Dermis microvascular lymphatic vessel endothelial cell (primary cell): ENCODE measurements at regions not wholly inside any gene's neighbourhood (a gene's known extent, or its start where the extent isn't known, plus 50 kb on each side); places are given as distances from the start of the nearest gene placed in this dataset.
"Not testable (repeated sequence)": the region's sequence is repeated elsewhere in the genome, so short reads cannot be mapped to it uniquely, and the experiment has no call there.

ENCODE experiments used
- DNase-seq, 2 donors: peaks; one replicate each; pipeline versions ENCODE4 v3.0.0 to v3.0.0-alpha.2; 2010; ENCODE audit warnings: low read depth in 2 of 2

- no peak for DNase-seq
Observed at GRCh38 chr1:214859647-214860046, 222.9 kb upstream of the KCNK2 start.

GRCh38 chr1:214861615-214862014 is 220.9 kb upstream of the KCNK2 start:
- no peak for DNase-seq

GRCh38 chr1:214862421-214862820 is 220.1 kb upstream of the KCNK2 start:
- DNase-seq, result no peak

GRCh38 chr1:214864896-214865688 is 217.4 kb upstream of the KCNK2 start:
- no peak for DNase-seq

- DNase-seq, result not testable (repeated sequence)
Observed at GRCh38 chr1:214870426-214870825, 212.1 kb upstream of the KCNK2 start.

- DNase-seq, result no peak
Observed at GRCh38 chr1:214880956-214881355, 201.6 kb upstream of the KCNK2 start.

GRCh38 chr1:214882616-214883015 is 199.9 kb upstream of the KCNK2 start:
- no peak for DNase-seq

- DNase-seq, result no peak
Observed at GRCh38 chr1:214895011-214895600, 187.4 kb upstream of the KCNK2 start.

GRCh38 chr1:214896921-214897320 is 185.6 kb upstream of the KCNK2 start:
- DNase-seq, result no peak

- DNase-seq, result no peak
Observed at GRCh38 chr1:214897581-214897980, 185.0 kb upstream of the KCNK2 start.

GRCh38 chr1:214898161-214898560 is 184.4 kb upstream of the KCNK2 start:
- no peak for DNase-seq

GRCh38 chr1:214898718-214899117 is 183.8 kb upstream of the KCNK2 start:
- no peak for DNase-seq

- no peak for DNase-seq
Observed at GRCh38 chr1:214899908-214900460, 182.6 kb upstream of the KCNK2 start.

GRCh38 chr1:214900590-214900989 is 181.9 kb upstream of the KCNK2 start:
- DNase-seq, result no peak

- peak in 1 of 2 donors; percentile 32 for DNase-seq
Observed at GRCh38 chr1:214901718-214902117, 180.8 kb upstream of the KCNK2 start.

- DNase-seq, result peak in 1 of 2 donors; percentile 18
Observed at GRCh38 chr1:214902636-214903320, 179.8 kb upstream of the KCNK2 start.

GRCh38 chr1:214912127-214912526 is 170.4 kb upstream of the KCNK2 start:
- no peak for DNase-seq

GRCh38 chr1:214913966-214914365 is 168.6 kb upstream of the KCNK2 start:
- DNase-seq, result no peak

- DNase-seq, result no peak
Observed at GRCh38 chr1:214917081-214917635, 165.4 kb upstream of the KCNK2 start.

- DNase-seq, result no peak
Observed at GRCh38 chr1:214918745-214919144, 163.8 kb upstream of the KCNK2 start.

GRCh38 chr1:214920337-214920736 is 162.2 kb upstream of the KCNK2 start:
- no peak for DNase-seq
